Anterior cingulate cortex (tissue), 58 donors: ENCODE measurements at regions not wholly inside any gene's neighbourhood (a gene's known extent, or its start where the extent isn't known, plus 50 kb on each side); places are given as distances from the start of the nearest gene placed in this dataset.
"Not testable (repeated sequence)": the region's sequence is repeated elsewhere in the genome, so short reads cannot be mapped to it uniquely, and the experiment has no call there.

Experiments
- DNase-seq, 58 donors: peaks; one replicate each; lab custom pipeline; 2025; lab: John Stamatoyannopoulos, UW

GRCh38 chr5:57988813-57989212 is 471.1 kb downstream of the PLK2 start:
- peak in 20 of 58 donors; percentile 0 to 61 (median 12) for DNase-seq

- no peak for DNase-seq
These were observed 472.3 kb downstream of the PLK2 start for GRCh38 chr5:57987552-57987951.

GRCh38 chr5:57986761-57987341 is 473.0 kb downstream of the PLK2 start:
- DNase-seq: peak in 44 of 58 donors; percentile 0 to 72 (median 20)

GRCh38 chr5:57983426-57983825 is 476.5 kb downstream of the PLK2 start:
- DNase-seq: no peak

DNA sequence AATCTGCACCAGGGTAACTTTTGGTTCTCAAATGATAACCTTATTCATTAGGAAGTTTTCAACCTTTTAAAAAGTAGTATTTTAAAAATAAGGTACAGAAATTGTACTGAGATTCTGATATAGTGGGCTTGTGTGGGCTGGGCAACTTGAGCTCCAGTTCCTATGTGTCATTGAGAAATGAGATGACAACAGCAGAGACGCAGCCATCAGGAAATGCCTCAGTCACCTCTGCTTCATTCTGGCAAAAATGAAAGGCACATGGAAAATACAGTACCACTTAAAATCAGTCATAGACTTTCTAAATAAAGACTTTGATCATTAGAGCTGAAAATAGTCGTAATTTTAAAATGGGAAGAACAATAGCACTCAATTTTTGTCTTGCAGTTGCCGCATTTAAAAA is 480.2 kb downstream of the PLK2 start:
- DNase-seq: no peak

DNA sequence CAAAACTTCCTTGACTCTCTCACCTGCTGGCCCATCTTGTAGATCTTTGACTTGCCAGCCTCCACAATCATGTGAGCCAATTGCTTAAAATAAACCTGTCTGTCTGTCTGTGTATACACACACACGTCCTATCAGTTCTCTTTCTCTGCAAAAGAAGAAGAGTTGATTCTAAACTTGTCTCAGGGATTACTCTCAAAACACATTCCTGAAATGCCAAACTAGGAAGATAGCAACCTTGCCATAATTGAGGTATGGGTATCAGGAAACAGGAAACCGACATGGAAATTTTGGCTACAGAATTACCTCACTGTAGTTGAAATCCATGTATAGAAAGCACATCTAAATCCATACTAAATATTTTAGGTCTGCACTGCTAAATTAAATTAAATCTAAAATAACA is 483.4 kb downstream of the PLK2 start:
- DNase-seq: no peak

DNA sequence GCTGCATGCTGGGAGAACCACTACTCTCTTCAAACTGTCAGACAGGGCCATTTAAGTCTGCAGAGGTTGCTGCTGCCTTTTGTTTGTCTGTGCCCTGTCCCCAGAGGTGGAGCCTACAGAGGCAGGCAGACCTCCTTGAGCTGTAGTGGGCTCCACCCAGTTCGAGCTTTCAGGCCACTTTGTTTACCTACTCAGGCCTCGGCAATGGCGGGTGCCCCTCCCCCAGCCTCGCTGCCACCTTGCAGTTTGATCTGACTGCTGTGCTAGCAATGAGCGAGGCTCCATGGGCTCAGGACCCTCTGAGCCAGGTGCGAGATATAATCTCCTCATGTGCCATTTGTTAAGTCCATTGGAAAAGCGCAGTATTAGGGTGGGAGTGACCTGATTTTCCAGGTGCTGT is 487.8 kb downstream of the PLK2 start:
- DNase-seq: not testable (repeated sequence)

- DNase-seq: no peak
These were observed 478.0 kb upstream of the ACTBL2 start for GRCh38 chr5:57960569-57960968.

- no peak for DNase-seq
These were observed 474.0 kb upstream of the ACTBL2 start for GRCh38 chr5:57956636-57957035.

- DNase-seq: no peak
These were observed 472.9 kb upstream of the ACTBL2 start for GRCh38 chr5:57955511-57955910.

DNA sequence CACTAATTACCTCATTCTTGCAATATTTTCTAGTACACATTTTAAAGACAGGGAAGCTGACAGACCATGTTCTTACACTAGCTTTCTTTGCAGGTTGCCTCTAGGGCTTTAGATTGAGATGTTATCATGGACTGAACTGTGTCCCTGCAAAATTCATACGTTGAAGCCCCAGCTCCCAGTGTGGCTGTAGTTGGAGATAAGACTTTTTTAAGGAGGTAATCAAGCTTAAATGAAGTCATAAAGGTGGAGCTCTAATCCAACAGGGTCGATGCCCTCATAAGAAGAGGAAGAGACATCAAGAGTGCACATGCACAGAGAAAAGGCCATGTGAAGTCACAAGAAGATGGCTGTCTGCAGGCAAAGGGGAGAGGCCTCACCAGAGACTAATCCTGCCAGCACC is 471.2 kb upstream of the ACTBL2 start:
- DNase-seq: no peak

DNA sequence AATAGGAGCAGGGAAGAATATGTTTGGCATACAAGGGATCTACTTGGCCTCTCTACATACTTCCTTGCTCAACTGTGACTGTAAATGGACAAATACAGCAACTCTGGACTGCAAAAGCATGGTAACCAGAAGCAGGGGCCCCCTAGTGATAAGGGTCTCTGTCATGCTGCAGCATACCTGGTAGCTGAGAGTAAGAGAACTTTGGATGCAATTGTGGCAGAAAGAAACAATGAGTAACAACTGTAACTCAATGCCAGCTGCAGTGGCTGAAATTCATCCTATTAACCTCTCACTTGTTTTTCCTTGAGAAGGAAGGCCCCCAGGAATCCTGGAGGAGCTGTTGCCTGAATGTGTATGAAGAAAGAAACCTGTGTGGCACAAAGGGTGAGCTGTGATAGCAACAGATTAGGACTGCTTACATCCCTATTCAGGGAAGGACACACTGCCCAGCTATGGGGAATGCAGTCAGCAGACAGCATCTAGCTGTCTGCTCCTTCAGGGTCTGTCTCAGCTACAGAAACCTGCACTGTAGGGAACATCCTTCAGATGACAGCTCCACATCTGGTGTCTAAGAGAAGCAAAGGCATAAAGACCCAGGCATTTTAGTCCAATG is 468.1 kb upstream of the ACTBL2 start:
- DNase-seq: no peak

GRCh38 chr5:57948091-57948490 is 465.5 kb upstream of the ACTBL2 start:
- no peak for DNase-seq

GRCh38 chr5:57947181-57947580 is 464.6 kb upstream of the ACTBL2 start:
- no peak for DNase-seq

- no peak for DNase-seq
These were observed 458.3 kb upstream of the ACTBL2 start for GRCh38 chr5:57940879-57941278.

DNA sequence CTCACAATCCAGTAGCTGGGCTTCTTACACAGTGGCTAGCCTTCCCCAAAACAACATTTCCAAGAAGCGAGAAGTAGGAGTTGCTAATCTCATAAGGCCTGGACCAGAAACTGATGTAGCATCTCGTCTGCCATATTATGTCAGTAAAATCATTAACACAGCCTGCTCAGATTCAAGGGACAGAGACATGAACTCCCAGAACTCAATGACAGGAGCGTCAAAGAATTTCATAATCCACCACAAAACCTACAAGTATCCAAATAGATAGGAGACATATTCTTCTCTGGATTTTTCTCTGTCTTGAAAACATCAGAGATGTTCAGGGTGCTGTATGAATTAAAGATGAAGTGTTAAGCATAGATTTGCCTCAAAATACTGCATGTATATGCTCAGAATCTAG is 457.6 kb upstream of the ACTBL2 start:
- DNase-seq: no peak

GRCh38 chr5:57939771-57940170 is 457.2 kb upstream of the ACTBL2 start:
- DNase-seq: no peak

- DNase-seq: no peak
These were observed 456.7 kb upstream of the ACTBL2 start for GRCh38 chr5:57939335-57939734.

DNA sequence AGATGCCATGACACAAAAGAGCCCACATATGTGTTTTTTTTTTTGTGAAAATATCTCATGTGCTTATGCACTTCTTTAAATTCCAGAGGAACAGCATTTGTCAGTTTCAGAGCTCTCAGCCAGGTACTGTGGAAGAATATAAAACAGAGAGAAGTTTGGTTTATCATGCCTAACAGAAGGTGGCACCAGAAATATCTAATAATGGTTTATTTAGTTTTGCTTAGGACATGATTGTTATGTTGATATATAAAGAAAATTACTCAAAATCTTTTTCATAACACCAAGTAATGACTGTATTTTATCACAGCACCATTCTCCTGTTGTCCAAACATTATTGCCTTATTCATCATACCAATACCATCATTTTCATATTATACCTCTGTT is 455.6 kb upstream of the ACTBL2 start:
- no peak for DNase-seq

DNA sequence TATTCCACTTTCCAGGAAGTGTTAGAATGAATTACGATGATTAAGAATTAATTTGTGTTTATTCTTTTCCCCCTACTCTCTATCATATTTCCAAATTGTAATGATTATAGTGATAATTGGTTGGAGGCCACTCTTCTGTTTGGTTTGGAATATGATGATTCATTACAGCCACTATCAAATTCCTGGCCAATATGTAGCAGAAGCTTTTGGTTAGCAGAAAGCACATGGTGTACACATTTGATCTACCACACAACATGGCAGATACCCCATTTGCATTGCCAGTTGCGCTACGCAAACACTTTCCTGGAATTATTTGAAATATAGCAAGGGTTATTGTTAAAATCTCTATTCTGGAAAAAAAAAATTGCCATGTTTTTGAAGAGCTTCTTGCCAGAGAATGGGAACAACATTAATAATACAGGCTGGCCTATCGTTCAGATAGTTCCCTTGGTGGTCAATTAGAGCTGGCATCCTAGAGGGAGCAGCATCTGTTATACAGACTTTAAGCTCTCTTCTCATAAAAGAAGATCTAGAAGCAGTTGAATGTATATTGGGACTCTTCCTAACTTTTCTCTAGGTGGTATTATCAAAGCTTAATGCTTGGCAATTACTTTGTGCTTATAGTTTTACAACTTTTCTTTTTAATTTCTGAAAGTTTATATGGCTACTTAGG is 455.0 kb upstream of the ACTBL2 start:
- DNase-seq: no peak

DNA sequence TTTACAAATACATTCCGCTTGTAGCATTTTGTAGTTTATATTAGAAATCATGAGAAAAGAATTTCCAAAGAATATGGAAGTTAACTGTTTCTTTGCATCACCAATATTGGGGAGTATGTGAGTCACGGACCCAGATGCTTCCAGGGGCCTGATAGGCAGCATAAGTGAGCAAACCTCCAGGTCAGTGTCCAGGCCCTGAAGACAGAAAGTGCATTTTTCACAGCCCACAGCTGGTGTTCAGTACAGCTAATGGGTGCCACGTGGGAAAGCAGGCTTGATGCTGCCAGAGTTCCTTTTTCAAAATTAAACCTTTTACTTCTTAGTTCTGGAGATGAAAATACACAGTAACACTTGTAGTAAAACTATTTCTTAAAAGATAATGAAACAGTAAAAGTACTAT is 454.4 kb upstream of the ACTBL2 start:
- DNase-seq: no peak

DNA sequence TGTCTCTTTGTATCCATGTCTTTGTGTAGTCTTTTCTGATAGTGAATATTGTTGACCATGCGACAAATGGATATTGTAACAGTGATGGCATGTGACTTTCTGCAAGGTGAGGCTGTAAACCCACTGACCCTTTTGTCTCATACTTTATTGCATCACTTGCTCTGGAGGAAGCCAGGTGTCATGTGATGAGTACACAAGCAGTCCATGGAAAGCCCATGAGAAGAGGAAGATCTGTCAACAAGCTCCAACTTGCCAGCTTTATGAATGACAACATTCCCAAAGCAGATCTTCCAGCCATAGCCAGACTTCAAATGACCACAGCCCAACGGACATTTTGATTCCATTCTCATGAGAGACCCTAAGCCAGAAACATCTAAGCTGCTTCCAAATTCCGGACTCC is 450.1 kb upstream of the ACTBL2 start:
- DNase-seq: no peak
